Activated CD8-positive, alpha-beta T cell treated with anti-CD3 and anti-CD28 coated beads for 36 hours (primary cell): ENCODE measurements at regions not wholly inside any gene's neighbourhood (a gene's known extent, or its start where the extent isn't known, plus 50 kb on each side); places are given as distances from the start of the nearest gene placed in this dataset.

ENCODE experiments used
- ATAC-seq: fragments of 200-7000 bp; cut with Tn5 transposase; one replicate; pipeline ENCODE4 v1.10.0; 2021; ENCODE audit warnings: mild to moderate bottlenecking, moderate library complexity
- CTCF ChIA-PET: fragments of 350-600 bp; sonication (Branson Sonifier 250); formaldehyde crosslinking; loops from one replicate; lab custom pipeline; 2021; ENCODE audit warnings: antibody characterized with exemption; lab: Charles Lee
- POLR2A ChIA-PET: fragments of 350-600 bp; sonication (Branson Sonifier 250); formaldehyde crosslinking; loops from one replicate; lab custom pipeline; 2021; ENCODE audit warnings: antibody characterized with exemption; lab: Charles Lee
- DNase-seq: peaks from one replicate; pipeline ENCODE4 v3.0.0-alpha.2; 2020
- H3K27ac Mint-ChIP-seq: one replicate; pipeline ENCODE4 v1.8.0; 2021; ENCODE audit warnings: mild to moderate bottlenecking, mixed read lengths
- H3K27me3 Mint-ChIP-seq: one replicate; pipeline ENCODE4 v1.8.0; 2021; ENCODE audit warnings: mixed read lengths
- H3K36me3 Mint-ChIP-seq: one replicate; pipeline ENCODE4 v1.8.0; 2021; ENCODE audit warnings: low read depth, mixed read lengths
- H3K4me1 Mint-ChIP-seq: one replicate; pipeline ENCODE4 v1.8.0; 2021; ENCODE audit warnings: low read depth, mixed read lengths
- H3K4me3 Mint-ChIP-seq: one replicate; pipeline ENCODE4 v1.8.0; 2021; ENCODE audit warnings: mild to moderate bottlenecking, moderate library complexity, mixed read lengths
- H3K9me3 Mint-ChIP-seq: one replicate; pipeline ENCODE4 v1.8.0; 2021; ENCODE audit warnings: mixed read lengths
- intact Hi-C: fragments of 100-400 bp; cut with micrococcal nuclease; formaldehyde crosslinking; loops from one replicate; pipeline ENCODE4 v1.10.0; 2022
- TF ChIP-seq, protein P1 (sequence below): fragments of 200-600 bp; IDR thresholded peaks from one replicate; pipeline ENCODE4 v1.8.0; 2022; ENCODE audit warnings: antibody characterized with exemption, mild to moderate bottlenecking

DNA sequence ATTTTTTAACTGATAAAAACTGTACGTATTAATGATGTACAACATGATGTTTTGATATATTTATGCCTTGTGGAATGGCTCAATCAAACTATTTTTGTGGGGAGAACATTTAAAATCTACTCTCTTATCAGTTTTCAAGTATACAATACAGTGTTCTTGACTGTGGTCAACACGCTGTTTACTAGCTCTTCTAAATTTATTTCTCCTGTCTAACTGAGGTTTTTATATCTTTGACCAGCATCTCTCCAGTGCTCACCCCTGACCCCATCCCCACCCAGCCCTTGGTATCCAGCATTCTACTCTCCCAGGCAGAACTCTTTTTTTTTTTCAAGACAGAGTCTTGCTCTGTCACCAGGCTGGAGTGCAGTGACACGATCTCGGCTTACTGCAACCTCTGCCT is 169.6 kb upstream of the SNX2 start:
- Mint-ChIP-seq H3K27ac (no peak overlapping the region), H3K36me3 (no peaks in the 10 kb centered on the region), H3K9me3 (no peaks in the 10 kb centered on the region), H3K27me3 (no peaks in the 10 kb centered on the region), H3K4me1 (no peaks in the 10 kb centered on the region), H3K4me3 (no peak overlapping the region)
- TF ChIP-seq, protein P1, sequence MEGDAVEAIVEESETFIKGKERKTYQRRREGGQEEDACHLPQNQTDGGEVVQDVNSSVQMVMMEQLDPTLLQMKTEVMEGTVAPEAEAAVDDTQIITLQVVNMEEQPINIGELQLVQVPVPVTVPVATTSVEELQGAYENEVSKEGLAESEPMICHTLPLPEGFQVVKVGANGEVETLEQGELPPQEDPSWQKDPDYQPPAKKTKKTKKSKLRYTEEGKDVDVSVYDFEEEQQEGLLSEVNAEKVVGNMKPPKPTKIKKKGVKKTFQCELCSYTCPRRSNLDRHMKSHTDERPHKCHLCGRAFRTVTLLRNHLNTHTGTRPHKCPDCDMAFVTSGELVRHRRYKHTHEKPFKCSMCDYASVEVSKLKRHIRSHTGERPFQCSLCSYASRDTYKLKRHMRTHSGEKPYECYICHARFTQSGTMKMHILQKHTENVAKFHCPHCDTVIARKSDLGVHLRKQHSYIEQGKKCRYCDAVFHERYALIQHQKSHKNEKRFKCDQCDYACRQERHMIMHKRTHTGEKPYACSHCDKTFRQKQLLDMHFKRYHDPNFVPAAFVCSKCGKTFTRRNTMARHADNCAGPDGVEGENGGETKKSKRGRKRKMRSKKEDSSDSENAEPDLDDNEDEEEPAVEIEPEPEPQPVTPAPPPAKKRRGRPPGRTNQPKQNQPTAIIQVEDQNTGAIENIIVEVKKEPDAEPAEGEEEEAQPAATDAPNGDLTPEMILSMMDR = no peak
- POLR2A ChIA-PET = no interaction called here
- no peak for DNase-seq
- ATAC-seq = no peak
- CTCF ChIA-PET = no interaction called here
- intact Hi-C loops = no loop called here

DNA sequence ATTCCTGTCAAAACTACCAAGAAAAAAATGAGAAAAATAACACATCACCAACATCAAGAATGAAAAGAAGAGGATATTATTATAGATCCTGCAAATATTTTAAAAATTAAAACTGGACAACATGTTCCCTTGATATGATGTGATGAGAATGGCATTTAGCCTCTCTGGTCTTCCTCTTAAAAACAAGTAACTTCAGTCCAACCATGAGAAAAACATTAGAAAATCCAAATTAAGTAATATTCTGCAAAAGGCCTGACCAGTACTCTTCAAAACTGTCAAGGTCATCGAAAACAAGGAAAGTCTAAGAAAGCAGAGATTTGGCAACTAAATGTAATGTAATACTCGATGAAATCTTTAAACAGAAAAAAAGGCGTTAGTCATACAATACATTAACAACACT is 167.1 kb upstream of the SNX2 start:
- ChIA-PET POLR2A (interaction anchor here (0.6 kb wide), 1 partner anchor 445 kb away, joined by 3 read pairs; no protein-coding TSS in a partner anchor), CTCF (no interaction called here)
- no peak overlapping the region for H3K4me3 Mint-ChIP-seq
- no peak for ATAC-seq
- no peaks in the 10 kb centered on the region for H3K27me3 Mint-ChIP-seq
- TF ChIP-seq, protein P1 = no peak
- H3K27ac Mint-ChIP-seq = no peak overlapping the region
- no peaks in the 10 kb centered on the region for H3K9me3 Mint-ChIP-seq
- intact Hi-C loops = no loop called here
- DNase-seq = no peak
- no peaks in the 10 kb centered on the region for H3K4me1 Mint-ChIP-seq
- H3K36me3 Mint-ChIP-seq = no peaks in the 10 kb centered on the region

DNA sequence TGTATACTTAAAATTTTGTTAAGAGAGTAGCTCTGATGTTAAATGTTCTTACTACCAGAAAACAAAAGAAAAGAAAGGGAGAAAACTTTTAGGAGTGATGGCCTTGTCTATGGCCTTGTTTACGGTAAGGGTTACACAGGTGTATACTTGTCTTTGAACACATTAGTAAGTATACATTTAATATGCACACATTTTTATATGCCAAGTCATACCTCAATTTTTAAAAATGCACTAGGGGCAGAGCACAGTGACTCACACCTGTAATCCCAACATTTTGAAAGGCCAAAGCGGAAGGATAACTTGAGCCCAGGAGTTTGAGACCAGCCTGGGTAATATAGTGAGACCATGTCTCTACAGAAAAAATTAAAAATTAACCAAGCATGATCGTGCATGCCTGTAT is 166.7 kb upstream of the SNX2 start:
- ChIA-PET CTCF (no interaction called here), POLR2A (no interaction called here)
- no peaks in the 10 kb centered on the region for H3K27me3 Mint-ChIP-seq
- H3K36me3 Mint-ChIP-seq = no peaks in the 10 kb centered on the region
- no peak overlapping the region for H3K4me3 Mint-ChIP-seq
- ATAC-seq = no peak
- no peaks in the 10 kb centered on the region for H3K9me3 Mint-ChIP-seq
- H3K27ac Mint-ChIP-seq = no peak overlapping the region
- no peaks in the 10 kb centered on the region for H3K4me1 Mint-ChIP-seq
- no peak for DNase-seq
- intact Hi-C loops = no loop called here
- TF ChIP-seq, protein P1 = no peak

DNA sequence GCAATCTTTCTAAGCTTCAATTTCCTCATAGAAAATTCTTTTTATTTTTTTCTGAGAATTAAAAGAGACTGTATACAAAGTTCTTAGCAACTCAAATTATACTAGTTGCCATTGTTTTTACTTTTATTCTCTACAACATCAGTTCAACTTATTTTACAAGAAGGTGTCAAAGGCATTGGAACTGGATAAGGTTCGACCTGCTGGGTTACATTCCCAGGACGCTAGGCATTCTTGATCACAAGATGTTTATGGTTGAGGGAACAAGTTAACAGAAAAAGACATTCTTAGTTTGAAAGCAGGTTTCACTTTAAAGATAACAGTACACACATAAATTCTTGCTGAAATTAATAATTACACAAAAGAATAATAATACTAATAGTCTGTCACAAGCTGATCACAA is 163.5 kb upstream of the SNX2 start:
- no peaks in the 10 kb centered on the region for H3K27me3 Mint-ChIP-seq

DNA sequence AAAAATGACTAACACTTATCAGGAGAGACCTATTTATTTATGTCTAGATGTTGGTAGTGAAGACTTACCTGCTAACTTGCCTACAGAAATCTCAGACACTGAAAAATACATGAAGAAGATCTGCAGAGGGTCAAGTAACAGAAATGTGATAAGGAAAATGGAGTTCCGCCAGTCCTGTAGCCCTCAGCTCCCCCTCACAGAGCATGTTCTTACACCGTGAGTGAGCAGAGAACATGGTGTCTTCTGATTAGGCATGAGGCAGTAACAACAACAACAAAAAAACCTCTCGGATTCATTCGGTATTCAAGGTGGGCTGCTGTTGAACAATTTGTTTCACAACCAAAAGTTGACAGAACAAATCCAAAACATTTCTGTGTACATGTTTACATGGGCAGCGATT is 162.0 kb upstream of the SNX2 start:
- CTCF ChIA-PET = no interaction called here
- Mint-ChIP-seq H3K4me3 (no peak overlapping the region), H3K9me3 (no peaks in the 10 kb centered on the region), H3K27ac (no peak overlapping the region), H3K36me3 (no peaks in the 10 kb centered on the region), H3K27me3 (no peaks in the 10 kb centered on the region), H3K4me1 (no peaks in the 10 kb centered on the region)
- ATAC-seq (no peak), DNase-seq (no peak)
- POLR2A ChIA-PET = no interaction called here
- TF ChIP-seq, protein P1 = no peak
- intact Hi-C loops = no loop called here

More for the DNA sequence above, 163.5 kb upstream of the SNX2 start:
- H3K4me3 Mint-ChIP-seq = no peak overlapping the region
- H3K9me3 Mint-ChIP-seq = no peaks in the 10 kb centered on the region
- H3K36me3 Mint-ChIP-seq = no peaks in the 10 kb centered on the region
- TF ChIP-seq, protein P1 = no peak
- H3K27ac Mint-ChIP-seq = no peak overlapping the region
- ChIA-PET CTCF (no interaction called here), POLR2A (no interaction called here)
- intact Hi-C loops = no loop called here
- ATAC-seq (no peak), DNase-seq (no peak)
- H3K4me1 Mint-ChIP-seq = no peaks in the 10 kb centered on the region
